AG10803 (cell line): ENCODE measurements at regions not wholly inside any gene's neighbourhood (a gene's known extent, or its start where the extent isn't known, plus 50 kb on each side); places are given as distances from the start of the nearest gene placed in this dataset.

ENCODE experiments used
- DNase-seq: peaks from one replicate; pipeline ENCODE4 v3.0.0; 2010; ENCODE audit warnings: low read depth
- H3K4me3 ChIP-seq: 2 replicates; pipeline ENCODE4 v1.5.1; 2011; ENCODE audit warnings: mild to moderate bottlenecking, low read length, control low read depth
- TF ChIP-seq, protein P1 (sequence below): conservative IDR thresholded peaks from 2 replicates; pipeline ENCODE4 v1.5.1; 2011; ENCODE audit warnings: mild to moderate bottlenecking, low read length, control low read depth, inconsistent platforms

DNA sequence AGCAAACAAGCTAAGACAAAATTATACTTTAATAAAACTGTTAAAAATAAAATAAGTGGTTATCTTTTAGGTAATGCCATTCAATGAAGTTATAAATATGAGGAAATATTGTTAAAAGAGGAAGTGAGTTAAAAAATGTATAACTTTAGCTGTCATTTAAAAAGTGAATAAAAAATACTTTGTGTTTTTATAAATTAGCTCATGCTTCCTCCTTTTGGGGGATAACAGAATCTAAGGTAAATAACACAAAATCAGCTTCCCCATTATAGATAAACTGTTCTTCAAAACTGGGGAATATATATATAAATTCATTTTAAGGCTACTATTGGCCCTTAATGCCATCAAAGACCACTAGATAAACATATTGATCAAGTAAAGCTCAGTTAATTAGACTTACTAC is 113.7 kb upstream of the AADACL2 start:
- TF ChIP-seq, protein P1, sequence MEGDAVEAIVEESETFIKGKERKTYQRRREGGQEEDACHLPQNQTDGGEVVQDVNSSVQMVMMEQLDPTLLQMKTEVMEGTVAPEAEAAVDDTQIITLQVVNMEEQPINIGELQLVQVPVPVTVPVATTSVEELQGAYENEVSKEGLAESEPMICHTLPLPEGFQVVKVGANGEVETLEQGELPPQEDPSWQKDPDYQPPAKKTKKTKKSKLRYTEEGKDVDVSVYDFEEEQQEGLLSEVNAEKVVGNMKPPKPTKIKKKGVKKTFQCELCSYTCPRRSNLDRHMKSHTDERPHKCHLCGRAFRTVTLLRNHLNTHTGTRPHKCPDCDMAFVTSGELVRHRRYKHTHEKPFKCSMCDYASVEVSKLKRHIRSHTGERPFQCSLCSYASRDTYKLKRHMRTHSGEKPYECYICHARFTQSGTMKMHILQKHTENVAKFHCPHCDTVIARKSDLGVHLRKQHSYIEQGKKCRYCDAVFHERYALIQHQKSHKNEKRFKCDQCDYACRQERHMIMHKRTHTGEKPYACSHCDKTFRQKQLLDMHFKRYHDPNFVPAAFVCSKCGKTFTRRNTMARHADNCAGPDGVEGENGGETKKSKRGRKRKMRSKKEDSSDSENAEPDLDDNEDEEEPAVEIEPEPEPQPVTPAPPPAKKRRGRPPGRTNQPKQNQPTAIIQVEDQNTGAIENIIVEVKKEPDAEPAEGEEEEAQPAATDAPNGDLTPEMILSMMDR: no peak
- H3K4me3 ChIP-seq: no peak overlapping the region
- DNase-seq: no peak

DNA sequence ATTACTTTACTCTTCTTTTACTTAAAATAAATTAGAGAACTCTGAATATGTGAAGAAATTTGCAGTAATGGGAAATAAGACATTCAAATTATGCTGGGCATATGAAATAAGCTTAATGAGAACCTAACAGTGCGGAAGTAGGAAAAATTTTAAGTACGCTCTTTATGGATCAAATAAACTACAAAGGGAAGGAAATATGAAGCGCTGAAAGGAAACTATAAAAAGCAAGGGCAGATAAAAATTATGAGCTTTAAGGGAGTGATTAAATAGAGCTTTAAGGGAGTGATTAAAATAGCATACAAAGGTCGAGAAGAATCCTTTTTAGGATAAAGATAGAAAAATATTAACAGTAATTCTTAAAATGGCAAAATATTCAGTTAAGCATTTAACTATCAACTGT is 118.3 kb upstream of the AADACL2 start:
- TF ChIP-seq, protein P1: no peak
- no peak for DNase-seq

DNA sequence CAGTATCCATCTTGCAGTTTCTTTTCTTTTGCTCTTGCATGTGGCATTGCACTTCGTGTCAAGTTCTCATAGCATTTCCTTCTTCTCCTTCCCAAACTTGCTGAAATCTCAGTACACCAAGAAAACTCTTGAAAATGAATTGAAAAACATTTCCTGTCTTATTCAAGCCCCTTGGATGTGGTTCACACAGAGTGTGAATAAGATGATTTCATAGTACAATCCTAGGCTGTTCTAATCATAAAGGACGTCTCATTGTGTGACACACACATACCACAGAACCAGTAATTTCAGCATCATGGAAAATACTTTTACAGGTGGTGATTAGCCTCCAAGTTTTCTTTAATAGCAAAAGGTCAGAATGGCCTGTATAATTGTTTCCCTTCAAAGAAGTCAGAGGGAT is 121.6 kb upstream of the AADACL2 start:
- DNase-seq: no peak
- no peak overlapping the region for H3K4me3 ChIP-seq
- TF ChIP-seq, protein P1: no peak

More for the DNA sequence above, 118.3 kb upstream of the AADACL2 start:
- no peak overlapping the region for H3K4me3 ChIP-seq

DNA sequence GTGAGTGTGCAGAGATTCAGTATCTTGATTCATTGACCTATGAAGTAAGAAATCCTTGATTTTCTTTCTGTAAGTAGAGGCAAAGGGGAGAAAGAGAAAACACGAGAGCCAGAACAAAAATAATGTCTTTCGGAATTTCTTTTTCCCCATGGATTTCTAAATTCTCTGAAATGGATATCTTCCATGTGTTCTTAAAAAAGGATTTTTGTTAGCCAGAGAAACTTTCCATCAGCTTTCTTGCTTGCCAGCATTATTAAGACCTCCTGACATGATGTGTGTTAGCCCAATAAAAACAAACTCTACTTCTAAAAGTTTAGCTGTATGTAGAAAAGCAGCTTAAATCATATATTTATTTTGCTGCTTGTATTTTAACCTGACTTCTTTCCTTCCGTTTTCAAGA is 122.3 kb upstream of the AADACL2 start:
- H3K4me3 ChIP-seq: no peak overlapping the region
- TF ChIP-seq, protein P1: no peak
- no peak for DNase-seq

DNA sequence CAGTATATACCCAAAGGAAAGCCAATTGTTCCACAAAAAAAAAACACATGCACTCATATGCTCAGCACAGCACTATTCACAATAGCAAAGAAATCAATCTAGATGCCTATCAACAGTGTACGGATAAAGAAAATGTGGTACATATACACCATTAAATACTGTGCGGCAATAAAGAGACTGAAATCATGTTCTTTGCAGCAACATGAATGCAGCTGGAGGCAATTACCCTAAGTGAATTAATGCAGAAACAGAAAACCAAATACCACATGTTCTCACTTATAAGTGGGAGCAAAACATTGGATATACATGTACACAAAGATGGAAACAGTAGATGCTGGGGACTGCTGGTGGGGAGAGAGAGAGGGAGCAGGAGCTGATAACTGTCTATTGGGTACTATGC is 124.2 kb upstream of the AADACL2 start:
- no peak overlapping the region for H3K4me3 ChIP-seq
- TF ChIP-seq, protein P1: no peak
- DNase-seq: no peak

DNA sequence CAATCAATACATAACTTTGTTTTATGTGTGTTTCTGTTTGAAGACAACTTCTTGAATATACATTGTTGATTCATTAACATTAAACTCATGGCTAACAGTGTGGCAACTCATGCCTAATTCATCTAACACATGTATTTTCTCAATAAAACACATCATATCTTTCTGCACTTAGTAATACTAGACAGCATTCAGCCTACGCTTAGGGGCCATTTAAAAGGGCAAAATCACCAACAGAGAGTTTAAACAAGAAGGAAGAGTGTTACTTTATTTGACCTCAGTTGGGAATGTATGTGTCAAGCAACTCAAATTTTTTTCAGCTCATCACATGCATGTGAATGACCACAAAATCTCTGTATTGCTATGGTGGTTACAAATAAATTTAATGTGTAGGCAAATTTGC is 128.8 kb upstream of the AADACL2 start:
- H3K4me3 ChIP-seq: no peak overlapping the region
- TF ChIP-seq, protein P1: no peak
- no peak for DNase-seq

DNA sequence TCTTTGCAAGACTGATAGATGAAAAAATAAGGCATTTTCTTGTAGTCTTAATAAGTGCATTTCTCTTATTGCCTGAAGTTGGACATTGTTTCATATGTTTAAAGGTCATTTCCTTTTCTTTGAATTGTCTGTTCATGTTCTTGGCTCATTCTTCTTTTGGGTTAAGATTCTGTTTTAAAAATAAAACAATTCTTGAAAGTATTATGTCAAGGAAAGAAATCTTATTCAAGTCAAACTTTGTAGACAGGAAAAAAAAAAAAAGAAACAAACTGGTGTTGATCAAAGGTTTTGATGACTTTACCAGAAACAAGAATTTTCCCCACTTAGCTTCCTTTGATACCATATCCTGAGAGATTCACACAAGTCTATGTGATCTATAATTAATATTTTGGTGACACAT is 132.9 kb upstream of the AADACL2 start:
- H3K4me3 ChIP-seq: no peak overlapping the region
- TF ChIP-seq, protein P1: no peak
- no peak for DNase-seq
